ENCODE measurements at regions not wholly inside any gene's neighbourhood (a gene's known extent, or its start where the extent isn't known, plus 50 kb on each side); places are given as distances from the start of the nearest gene placed in this dataset.

DNA sequence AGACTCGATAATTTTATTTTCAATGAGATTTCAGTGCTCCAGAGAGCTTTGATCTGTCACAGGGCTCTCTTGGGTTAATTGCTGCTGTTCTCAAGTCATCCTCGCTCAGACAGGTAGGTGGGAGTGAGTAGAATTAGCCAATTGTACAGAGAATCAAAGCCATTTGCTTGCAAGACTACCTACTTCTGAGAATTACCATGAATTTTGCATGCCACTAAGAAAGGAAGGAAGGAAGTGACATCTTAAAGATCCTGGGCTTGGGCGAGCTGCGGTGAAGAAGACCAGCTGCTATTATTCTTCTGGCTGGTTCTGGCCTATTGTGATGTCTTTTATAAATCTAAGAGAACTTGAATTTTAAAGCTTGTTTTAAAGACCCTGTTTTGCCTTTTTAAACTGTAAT is 154.1 kb upstream of the LPP start:
- Histone ChIP-seq H3K4me1 (no peaks in the 10 kb centered on the region), H3K27ac (no peak overlapping the region), H3K27me3 (no peaks in the 10 kb centered on the region), H3K4me3 (no peak overlapping the region), H3K36me3 (no peaks in the 10 kb centered on the region), H3K9me3 (no peaks in the 10 kb centered on the region)
- DNase-seq (ENCODE audit: low spot score in 2 of 2), result no peak
- TF ChIP-seq, protein P1, sequence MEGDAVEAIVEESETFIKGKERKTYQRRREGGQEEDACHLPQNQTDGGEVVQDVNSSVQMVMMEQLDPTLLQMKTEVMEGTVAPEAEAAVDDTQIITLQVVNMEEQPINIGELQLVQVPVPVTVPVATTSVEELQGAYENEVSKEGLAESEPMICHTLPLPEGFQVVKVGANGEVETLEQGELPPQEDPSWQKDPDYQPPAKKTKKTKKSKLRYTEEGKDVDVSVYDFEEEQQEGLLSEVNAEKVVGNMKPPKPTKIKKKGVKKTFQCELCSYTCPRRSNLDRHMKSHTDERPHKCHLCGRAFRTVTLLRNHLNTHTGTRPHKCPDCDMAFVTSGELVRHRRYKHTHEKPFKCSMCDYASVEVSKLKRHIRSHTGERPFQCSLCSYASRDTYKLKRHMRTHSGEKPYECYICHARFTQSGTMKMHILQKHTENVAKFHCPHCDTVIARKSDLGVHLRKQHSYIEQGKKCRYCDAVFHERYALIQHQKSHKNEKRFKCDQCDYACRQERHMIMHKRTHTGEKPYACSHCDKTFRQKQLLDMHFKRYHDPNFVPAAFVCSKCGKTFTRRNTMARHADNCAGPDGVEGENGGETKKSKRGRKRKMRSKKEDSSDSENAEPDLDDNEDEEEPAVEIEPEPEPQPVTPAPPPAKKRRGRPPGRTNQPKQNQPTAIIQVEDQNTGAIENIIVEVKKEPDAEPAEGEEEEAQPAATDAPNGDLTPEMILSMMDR (IDR thresholded peaks at IDR 0.05), result no peak
- intact Hi-C loops (cut with DNase I), result no loop called here

DNA sequence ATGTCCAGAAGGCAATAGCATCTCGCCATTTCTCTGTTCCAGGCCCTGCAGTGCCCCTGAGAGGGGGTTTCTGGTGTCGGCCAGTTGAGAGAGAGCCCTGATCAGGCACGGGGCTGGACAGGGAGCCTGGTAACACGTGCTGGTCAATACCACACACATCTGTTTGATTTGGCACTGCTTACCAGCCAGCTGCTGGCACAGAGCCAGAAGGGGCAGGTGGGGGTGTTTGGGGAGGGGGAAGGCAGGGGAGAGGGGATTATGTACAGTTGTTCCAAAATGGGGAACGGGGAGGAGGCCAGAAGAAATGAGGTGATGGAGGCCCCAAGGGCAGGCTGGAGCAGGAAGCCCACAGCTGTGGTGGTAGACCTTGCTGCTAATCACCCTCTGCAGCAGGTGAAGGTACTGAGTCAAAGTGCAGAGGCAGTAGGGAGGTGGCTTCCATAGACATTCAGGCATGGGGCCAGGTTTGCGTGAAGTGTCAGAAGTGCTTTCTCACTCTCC is 153.5 kb upstream of the LPP start:
- Histone ChIP-seq H3K27me3 (no peaks in the 10 kb centered on the region), H3K9me3 (no peaks in the 10 kb centered on the region), H3K4me1 (no peaks in the 10 kb centered on the region), H3K36me3 (no peaks in the 10 kb centered on the region), H3K27ac (no peak overlapping the region), H3K4me3 (no peak overlapping the region)
- TF ChIP-seq, protein P1 (IDR thresholded peaks at IDR 0.05), result no peak
- DNase-seq (ENCODE audit: low spot score in 2 of 2), result no peak
- intact Hi-C loops (cut with DNase I), result no loop called here

DNA sequence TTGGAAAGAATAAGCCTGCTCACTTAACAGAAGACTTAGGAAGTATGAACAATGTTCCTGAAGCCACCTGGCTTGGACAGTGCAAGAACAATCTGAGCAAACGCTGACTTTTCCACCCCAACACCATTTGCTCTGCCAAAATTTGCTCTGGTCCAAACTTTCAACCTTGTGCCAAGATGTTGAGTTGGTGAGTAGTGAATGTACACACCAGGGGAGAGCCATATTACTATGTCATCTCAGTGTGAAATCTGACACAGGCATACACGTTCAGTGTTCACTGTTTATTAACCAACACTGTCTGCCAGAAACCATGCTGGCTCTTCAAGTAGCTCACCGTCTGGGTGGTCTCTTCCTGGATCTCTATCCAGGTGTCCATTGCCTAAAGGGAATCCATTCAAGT is 152.9 kb upstream of the LPP start:
- H3K4me1 ChIP-seq, result no peaks in the 10 kb centered on the region
- TF ChIP-seq, protein P1 (IDR thresholded peaks at IDR 0.05), result no peak
- no peak for DNase-seq (ENCODE audit: low spot score in 2 of 2)
- H3K9me3 ChIP-seq, result no peaks in the 10 kb centered on the region
- H3K4me3 ChIP-seq, result no peak overlapping the region
- H3K36me3 ChIP-seq, result no peaks in the 10 kb centered on the region
- intact Hi-C loops (cut with DNase I), result no loop called here
- H3K27me3 ChIP-seq, result no peaks in the 10 kb centered on the region
- no peak overlapping the region for H3K27ac ChIP-seq

DNA sequence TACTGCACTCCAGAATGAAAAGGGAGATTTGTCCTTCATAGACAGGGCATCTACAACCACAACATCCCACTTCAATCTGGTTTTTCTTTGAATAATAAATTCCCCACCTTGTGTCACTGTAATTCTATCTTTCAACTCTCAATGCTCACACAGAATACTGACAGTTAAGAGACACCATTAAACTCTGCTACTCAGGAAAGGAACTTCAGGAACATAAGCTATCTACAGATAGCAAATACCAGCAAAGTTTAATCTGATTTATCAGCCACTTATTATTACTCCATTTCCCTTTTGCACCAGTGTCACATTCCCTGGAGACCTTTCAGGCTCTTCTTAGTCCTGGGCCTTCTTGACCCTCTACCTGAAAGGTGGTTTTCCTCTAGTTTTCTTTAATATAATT is 152.0 kb upstream of the LPP start:
- Histone ChIP-seq H3K9me3 (no peaks in the 10 kb centered on the region), H3K36me3 (no peaks in the 10 kb centered on the region)

DNA sequence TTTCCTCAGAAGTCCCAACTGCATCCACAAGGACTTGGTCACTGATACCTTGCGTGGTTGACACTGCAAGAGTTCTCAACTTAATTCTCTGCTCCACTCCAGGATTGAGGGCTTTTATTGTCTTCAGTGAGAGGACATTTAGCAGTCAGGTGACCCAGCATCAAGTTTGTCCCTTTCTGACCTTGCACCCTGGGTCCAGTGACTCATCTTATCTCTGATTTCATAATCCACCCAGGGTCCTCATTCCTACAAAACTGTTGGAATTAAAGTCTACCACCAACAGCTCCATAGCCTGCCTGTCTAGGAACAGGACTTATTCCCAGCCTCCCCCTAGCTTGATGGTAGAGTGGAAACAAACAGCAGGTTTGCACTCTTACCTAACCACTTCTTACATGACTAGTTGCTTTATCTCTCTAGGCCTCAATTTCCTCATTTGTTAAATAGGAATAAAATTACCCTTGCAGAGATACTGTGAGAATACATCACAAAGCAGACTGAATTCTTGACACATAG is 151.3 kb upstream of the LPP start:
- Histone ChIP-seq H3K27me3 (no peaks in the 10 kb centered on the region), H3K9me3 (no peaks in the 10 kb centered on the region), H3K36me3 (no peaks in the 10 kb centered on the region), H3K4me1 (no peaks in the 10 kb centered on the region), H3K4me3 (no peak overlapping the region), H3K27ac (no peak overlapping the region)
- TF ChIP-seq, protein P1 (IDR thresholded peaks at IDR 0.05), result no peak
- DNase-seq (ENCODE audit: low spot score in 2 of 2), result no peak
- intact Hi-C loops (cut with DNase I), result no loop called here

More for the DNA sequence above, 152.0 kb upstream of the LPP start:
- Histone ChIP-seq H3K27ac (no peak overlapping the region), H3K27me3 (no peaks in the 10 kb centered on the region), H3K4me3 (no peak overlapping the region), H3K4me1 (no peaks in the 10 kb centered on the region)
- intact Hi-C loops (cut with DNase I), result no loop called here
- TF ChIP-seq, protein P1 (IDR thresholded peaks at IDR 0.05), result no peak
- no peak for DNase-seq (ENCODE audit: low spot score in 2 of 2)

Measured in ascending aorta (tissue), 2 donors.